HepG2 (cell line): ENCODE measurements at regions not wholly inside any gene's neighbourhood (a gene's known extent, or its start where the extent isn't known, plus 50 kb on each side); places are given as distances from the start of the nearest gene placed in this dataset.

Source experiments
- ARNT ChIP-seq: fragments of 450-650 bp; IDR thresholded peaks from 2 replicates; pipeline ENCODE4 v1.6.1; 2017
- ARNTL ChIP-seq: sonication (generic); formaldehyde crosslinking; IDR thresholded peaks from 2 replicates; pipeline ENCODE4 v1.4.0; 2020; ENCODE audit warnings: mild to moderate bottlenecking, missing genetic modification reagents
- CREM ChIP-seq, 2 experiments: sonication (generic) in 1 of 2; formaldehyde crosslinking in 1 of 2; IDR thresholded peaks; 2 replicates each; pipeline versions ENCODE4 v1.4.0 to v1.6.1; 2016 to 2020; ENCODE audit warnings: antibody characterized with exemption in 1 of 2, mild to moderate bottlenecking in 1 of 2, missing genetic modification reagents in 1 of 2
- FOXK2 ChIP-seq: fragments of 450-650 bp; IDR thresholded peaks from 2 replicates; pipeline ENCODE4 v1.6.1; 2016
- NR3C1 ChIP-seq: sonication (generic); formaldehyde crosslinking; IDR thresholded peaks from 2 replicates; pipeline ENCODE4 v1.4.0; 2020; ENCODE audit warnings: missing genetic modification reagents
- SP1 ChIP-seq, 2 experiments: fragments of 450-650 bp in 1 of 2; sonication (generic) in 1 of 2; formaldehyde crosslinking in 1 of 2; IDR thresholded peaks; 2 replicates each; pipeline versions ENCODE4 v1.4.0 to v1.6.1; 2016 to 2020; ENCODE audit warnings: missing genetic modification reagents in 1 of 2
- ZNF598 ChIP-seq: sonication (generic); formaldehyde crosslinking; IDR thresholded peaks from 2 replicates; pipeline ENCODE4 v1.5.1; 2020; ENCODE audit warnings: mild to moderate bottlenecking, missing genetic modification reagents, borderline replicate concordance
- TF ChIP-seq, protein P1 (sequence below): IDR thresholded peaks from 2 replicates; pipeline ENCODE4 v1.4.0; 2020; ENCODE audit warnings: mild to moderate bottlenecking, missing genetic modification reagents
- TF ChIP-seq, protein P2 (sequence below): sonication (generic); formaldehyde crosslinking; IDR thresholded peaks from 2 replicates; pipeline ENCODE4 v1.5.0; 2020; ENCODE audit warnings: mild to moderate bottlenecking, missing genetic modification reagents, moderate library complexity
- TF ChIP-seq, protein P3 (sequence below): sonication (generic); formaldehyde crosslinking; IDR thresholded peaks from 2 replicates; pipeline ENCODE4 v1.9.0; 2022; ENCODE audit warnings: low read depth, missing genetic modification reagents

DNA sequence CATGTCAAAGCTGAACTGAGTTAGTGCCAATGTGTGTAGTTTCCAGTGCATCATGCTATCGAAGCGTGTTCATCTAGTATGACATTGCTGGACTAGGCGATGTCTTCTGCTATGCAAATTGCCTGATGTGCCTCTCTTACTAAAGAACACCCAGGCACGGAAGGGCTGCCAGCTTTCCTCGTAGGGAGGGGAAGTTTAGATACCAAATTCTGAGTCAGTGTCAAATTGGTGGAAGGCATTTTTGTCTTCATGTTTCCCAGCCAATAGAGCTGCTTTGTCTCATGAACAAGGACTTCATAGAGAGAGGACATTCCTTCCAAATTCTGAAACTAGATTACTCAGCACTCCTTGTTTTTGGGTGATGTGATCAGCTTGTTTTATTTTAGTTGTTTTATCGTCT is 320.1 kb downstream of the BTBD3 start:
- no peak for TF ChIP-seq SP1 (IDR thresholded peaks at IDR 0.05)
- no peak for TF ChIP-seq SP1 (CRISPR knock-in tag; IDR thresholded peaks at IDR 0.05)
- TF ChIP-seq, protein P1, sequence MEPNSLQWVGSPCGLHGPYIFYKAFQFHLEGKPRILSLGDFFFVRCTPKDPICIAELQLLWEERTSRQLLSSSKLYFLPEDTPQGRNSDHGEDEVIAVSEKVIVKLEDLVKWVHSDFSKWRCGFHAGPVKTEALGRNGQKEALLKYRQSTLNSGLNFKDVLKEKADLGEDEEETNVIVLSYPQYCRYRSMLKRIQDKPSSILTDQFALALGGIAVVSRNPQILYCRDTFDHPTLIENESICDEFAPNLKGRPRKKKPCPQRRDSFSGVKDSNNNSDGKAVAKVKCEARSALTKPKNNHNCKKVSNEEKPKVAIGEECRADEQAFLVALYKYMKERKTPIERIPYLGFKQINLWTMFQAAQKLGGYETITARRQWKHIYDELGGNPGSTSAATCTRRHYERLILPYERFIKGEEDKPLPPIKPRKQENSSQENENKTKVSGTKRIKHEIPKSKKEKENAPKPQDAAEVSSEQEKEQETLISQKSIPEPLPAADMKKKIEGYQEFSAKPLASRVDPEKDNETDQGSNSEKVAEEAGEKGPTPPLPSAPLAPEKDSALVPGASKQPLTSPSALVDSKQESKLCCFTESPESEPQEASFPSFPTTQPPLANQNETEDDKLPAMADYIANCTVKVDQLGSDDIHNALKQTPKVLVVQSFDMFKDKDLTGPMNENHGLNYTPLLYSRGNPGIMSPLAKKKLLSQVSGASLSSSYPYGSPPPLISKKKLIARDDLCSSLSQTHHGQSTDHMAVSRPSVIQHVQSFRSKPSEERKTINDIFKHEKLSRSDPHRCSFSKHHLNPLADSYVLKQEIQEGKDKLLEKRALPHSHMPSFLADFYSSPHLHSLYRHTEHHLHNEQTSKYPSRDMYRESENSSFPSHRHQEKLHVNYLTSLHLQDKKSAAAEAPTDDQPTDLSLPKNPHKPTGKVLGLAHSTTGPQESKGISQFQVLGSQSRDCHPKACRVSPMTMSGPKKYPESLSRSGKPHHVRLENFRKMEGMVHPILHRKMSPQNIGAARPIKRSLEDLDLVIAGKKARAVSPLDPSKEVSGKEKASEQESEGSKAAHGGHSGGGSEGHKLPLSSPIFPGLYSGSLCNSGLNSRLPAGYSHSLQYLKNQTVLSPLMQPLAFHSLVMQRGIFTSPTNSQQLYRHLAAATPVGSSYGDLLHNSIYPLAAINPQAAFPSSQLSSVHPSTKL, result no peak
- TF ChIP-seq FOXK2, result no peak
- TF ChIP-seq, protein P2, sequence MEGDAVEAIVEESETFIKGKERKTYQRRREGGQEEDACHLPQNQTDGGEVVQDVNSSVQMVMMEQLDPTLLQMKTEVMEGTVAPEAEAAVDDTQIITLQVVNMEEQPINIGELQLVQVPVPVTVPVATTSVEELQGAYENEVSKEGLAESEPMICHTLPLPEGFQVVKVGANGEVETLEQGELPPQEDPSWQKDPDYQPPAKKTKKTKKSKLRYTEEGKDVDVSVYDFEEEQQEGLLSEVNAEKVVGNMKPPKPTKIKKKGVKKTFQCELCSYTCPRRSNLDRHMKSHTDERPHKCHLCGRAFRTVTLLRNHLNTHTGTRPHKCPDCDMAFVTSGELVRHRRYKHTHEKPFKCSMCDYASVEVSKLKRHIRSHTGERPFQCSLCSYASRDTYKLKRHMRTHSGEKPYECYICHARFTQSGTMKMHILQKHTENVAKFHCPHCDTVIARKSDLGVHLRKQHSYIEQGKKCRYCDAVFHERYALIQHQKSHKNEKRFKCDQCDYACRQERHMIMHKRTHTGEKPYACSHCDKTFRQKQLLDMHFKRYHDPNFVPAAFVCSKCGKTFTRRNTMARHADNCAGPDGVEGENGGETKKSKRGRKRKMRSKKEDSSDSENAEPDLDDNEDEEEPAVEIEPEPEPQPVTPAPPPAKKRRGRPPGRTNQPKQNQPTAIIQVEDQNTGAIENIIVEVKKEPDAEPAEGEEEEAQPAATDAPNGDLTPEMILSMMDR, result no peak
- no peak for TF ChIP-seq ZNF598 (CRISPR knock-in tag)
- TF ChIP-seq NR3C1 (CRISPR knock-in tag), result no peak
- TF ChIP-seq CREM (IDR thresholded peaks at IDR 0.05), result no peak
- no peak for TF ChIP-seq CREM (CRISPR knock-in tag; IDR thresholded peaks at IDR 0.05)
- TF ChIP-seq ARNTL, result no peak
- TF ChIP-seq, protein P3, sequence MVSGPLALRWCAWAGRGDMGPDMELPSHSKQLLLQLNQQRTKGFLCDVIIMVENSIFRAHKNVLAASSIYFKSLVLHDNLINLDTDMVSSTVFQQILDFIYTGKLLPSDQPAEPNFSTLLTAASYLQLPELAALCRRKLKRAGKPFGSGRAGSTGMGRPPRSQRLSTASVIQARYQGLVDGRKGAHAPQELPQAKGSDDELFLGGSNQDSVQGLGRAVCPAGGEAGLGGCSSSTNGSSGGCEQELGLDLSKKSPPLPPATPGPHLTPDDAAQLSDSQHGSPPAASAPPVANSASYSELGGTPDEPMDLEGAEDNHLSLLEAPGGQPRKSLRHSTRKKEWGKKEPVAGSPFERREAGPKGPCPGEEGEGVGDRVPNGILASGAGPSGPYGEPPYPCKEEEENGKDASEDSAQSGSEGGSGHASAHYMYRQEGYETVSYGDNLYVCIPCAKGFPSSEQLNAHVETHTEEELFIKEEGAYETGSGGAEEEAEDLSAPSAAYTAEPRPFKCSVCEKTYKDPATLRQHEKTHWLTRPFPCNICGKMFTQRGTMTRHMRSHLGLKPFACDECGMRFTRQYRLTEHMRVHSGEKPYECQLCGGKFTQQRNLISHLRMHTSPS, result no peak
- no peak for TF ChIP-seq ARNT
